Activated CD8-positive, alpha-beta memory T cell treated with anti-CD3 and anti-CD28 coated beads for 24 hours (primary cell): ENCODE measurements at regions not wholly inside any gene's neighbourhood (a gene's known extent, or its start where the extent isn't known, plus 50 kb on each side); places are given as distances from the start of the nearest gene placed in this dataset.
A peak's percentile ranks its signal among the peaks of the same experiment; 100 is the strongest.

Experiments
- DNase-seq: peaks from one replicate; pipeline ENCODE4 v3.0.0-alpha.2; 2020

GRCh38 chr1:5053744-5054143 is 399.3 kb downstream of the AJAP1 start:
- no peak for DNase-seq

DNA sequence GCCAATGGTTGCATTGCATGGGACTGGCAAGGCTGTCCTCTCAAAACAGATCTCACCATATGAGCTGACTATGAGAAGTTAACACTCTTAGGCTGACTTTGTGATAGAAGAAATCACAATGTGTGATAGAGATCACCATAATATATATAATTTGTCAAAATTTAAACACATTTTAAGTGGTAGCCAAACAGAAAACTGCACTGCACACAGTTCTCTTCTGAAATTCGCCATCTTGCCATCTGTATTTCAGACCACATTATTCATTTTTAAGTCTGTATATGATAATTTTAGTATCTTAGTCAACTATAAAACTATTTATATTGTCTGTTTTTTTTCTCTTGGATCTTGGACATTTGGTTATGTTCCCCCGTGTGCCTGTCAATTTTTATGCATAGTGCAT is 374.7 kb downstream of the AJAP1 start:
- no peak for DNase-seq

- no peak for DNase-seq
Measured at GRCh38 chr1:5012249-5012648, 357.8 kb downstream of the AJAP1 start.

DNA sequence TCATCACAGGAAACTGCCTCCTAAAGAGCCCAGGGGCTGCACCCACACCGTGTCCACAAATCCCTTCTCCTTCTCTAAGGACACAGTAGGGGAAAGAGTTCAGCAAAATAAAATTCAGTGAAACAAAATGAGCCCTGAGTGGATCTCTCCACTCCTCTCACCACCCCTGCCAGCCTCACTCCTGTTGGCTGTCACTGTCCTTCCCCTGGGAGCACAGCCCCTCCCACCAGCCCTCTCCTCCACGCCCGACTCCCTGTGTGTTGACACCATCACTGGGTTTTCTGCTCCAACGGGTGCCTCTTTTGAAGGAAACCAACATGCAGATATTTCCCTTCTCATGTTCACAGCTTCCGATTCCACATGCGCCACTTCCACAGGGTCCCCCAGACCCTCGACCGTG is 356.2 kb downstream of the AJAP1 start:
- DNase-seq = no peak

GRCh38 chr1:5010236-5010635 is 355.8 kb downstream of the AJAP1 start:
- no peak for DNase-seq

GRCh38 chr1:5009376-5010065 is 355.1 kb downstream of the AJAP1 start:
- no peak for DNase-seq

- DNase-seq = no peak
Measured at GRCh38 chr1:5005171-5005570, 350.8 kb downstream of the AJAP1 start.

DNA sequence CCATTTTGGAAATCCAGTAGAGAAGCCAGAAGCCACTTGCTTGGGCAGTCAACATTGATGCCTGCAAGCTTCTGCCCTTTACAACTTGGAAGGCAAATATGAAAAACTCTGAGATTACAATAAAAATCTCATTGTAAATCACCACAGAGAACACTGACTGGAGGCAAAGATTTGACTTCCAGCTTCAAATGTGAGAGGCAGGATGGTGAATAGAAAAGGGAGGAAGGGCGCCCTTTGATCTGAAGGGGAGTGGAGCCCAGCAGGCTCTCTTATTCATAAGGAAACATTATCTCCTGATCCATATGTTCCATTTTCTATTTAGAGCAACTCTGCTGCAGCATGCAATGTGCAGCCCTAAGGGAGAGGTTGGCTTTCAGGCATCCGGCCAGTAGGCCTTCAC is 348.3 kb downstream of the AJAP1 start:
- no peak for DNase-seq

DNA sequence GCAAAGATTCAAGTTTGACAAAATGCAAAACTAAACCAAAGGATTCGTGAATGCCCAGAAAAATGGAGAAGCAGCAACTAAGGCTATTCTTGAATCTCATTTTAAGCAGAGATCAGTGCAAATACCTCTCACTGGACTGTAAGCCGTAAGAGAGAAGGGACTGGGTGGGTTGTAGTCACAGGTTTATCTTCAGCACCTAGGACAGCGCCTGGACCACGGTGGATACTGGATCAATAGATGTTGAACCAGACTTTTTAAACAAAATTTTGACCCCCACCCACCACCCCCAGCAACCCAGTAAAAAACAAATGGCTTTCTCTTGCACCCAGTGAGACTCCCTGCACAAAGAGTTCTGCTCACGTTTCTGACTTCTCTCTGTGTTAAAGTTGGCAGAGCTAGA is 347.1 kb downstream of the AJAP1 start:
- peak; percentile 47 for DNase-seq

GRCh38 chr1:4986306-4986705 is 331.9 kb downstream of the AJAP1 start:
- no peak for DNase-seq

DNA sequence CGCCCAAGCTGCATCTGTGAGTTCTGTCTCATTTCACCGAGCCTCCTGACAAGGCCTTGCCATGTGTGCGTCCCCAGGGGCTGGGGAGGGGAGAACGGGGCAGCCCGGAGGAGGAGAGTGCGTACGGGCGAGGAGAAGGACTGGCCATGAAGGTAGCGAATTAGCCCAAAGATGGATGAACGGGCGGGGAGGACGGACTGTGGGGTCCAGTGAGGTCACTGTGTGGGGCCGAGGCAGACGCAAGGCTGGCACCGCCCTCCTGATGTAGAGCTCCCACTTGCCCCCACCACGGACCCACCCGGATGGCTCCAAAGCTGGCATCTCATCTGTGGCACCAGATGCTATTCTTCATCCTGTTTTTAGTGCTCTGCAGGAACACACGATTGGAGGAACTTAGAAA is 330.4 kb downstream of the AJAP1 start:
- DNase-seq = no peak

DNA sequence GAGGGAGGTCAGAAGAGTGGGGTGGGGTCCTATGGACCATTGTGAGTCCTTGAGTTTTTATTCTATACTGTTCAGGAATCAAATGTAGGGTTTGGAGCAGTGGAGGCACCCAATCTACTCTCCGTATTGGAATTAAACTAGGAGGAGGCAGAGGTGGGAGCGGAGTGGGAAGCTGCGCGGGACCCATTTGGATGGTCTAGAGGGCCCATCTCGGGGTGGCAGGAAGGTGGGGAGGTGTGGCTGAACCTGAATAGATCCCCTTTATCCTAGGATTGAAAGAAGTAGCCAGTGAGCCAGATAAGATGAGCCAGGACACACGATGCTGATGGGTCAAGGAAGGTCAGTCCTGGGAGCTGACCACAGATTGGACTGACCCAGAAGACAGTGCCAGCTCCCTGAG is 325.8 kb downstream of the AJAP1 start:
- DNase-seq = no peak

DNA sequence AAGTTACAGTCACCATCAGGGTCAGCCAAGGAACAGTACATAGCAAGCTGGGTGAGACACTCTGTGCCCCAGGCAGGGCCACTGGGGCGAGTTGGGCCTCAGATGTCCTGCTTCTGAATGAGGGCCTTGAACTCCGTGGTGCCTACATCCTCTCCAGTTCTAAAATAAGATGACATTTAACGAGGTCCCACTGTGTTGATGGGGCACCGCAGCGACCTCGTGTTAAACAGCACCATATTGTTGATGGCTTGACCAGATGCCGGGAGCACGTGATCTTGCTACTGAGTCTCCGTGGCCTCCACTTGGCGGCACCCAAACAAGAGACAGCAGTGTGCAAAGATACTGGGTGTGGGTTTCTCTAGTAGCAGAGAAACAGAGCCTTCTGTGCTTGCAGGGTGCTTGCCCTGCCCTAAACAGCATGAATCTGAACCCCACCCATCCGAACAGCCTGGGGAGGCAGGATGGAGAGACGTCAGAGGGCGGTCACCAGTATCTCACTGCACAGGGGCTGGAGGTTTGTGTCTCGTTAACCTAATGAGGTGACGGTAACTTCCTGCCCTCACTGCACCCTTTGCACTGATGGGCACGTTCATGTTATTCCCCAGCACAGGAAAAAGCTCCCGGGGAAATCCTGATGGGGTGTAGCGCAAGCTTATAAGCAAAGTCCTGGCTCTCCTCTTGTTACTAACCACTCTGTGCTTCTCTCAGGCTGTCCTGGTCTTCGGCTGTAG is 324.4 kb downstream of the AJAP1 start:
- DNase-seq = peak; percentile 21

DNA sequence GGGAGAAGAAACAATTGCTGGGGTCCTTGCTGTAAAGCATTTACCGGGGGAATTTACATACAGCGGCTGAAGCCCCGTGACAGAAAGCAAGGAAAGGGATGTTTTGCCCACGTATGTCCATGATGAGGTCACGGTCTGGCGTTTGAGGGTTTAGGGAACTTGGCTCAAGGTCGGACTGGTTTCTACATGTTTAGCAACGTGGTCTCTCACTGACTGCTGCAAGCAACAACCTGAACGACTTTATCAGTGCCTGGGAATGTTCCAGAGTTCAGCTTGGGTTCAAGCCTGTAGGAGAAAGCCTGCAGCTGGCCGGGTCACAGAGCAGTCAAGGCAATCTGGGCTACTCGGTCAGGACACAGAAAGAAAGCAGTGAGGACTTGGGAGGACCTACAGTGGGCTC is 323.3 kb downstream of the AJAP1 start:
- DNase-seq = no peak

DNA sequence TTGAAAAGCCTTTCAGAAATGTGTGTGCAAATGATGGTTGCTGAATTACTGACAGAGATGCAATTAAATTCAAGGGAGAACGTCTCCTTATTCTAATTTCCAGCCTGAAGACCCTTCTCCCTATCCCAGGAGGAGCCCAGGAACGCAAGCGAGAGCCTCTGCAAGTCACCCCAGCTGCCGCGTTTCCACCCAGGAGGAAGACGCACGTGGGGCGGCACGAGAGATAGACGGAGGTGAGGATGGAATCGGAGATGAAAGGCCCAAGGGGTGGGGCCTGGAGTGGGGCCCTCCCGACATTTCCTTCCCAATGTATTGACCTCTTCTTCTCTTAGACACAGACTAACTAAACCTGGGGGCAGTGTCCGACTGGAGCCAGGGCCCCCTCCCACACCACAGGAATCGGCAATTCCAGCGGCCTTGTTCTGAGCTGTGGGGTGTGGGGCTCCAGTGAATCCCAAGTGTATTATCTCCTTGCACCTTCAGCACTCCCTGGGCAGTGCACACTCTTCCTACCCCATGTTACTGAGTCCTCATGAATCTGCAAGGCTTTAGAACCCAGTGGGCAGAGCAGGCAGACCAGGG is 322.5 kb downstream of the AJAP1 start:
- no peak for DNase-seq

DNA sequence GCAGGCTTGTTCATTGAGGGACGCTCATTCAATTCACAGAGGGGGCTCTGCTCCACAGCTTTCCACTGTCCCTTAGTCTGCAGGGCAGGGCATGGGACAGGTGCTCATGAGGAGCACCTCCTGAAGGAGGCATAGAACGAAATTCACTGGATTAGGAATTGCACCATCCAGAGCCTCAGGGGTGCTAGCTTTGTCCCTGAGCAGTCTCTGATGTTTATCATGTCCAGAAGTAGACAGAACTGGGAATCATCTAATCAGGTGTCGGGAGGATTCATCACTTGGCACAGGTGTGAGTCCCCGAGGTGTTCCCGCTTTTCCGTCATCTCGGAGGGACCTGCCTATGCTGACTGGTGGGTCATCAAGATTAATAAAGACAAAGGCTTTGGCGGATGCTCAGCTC is 321.4 kb downstream of the AJAP1 start:
- no peak for DNase-seq

GRCh38 chr1:4974981-4975685 is 320.7 kb downstream of the AJAP1 start:
- peak; percentile 37 for DNase-seq

DNA sequence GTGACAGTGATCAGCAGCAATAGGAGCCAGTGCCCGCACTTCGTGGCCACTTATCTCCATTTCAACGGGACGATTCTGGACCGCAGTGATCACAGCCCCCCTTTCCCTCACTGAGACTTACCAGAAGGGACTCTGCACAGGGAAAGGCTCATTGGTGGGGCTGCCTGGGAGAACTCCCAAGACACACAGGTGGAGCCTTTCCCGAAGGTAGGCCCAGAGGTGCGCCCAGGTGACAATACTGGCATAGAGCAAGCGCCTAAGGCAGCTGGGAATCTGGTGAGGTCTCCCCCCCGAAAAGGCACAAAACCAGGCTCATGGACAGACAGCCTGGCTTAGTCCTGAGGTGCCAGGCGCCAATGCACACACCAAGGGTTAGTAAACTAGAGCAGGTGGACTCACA is 318.9 kb downstream of the AJAP1 start:
- DNase-seq = peak; percentile 37

- peak; percentile 11 for DNase-seq
Measured at GRCh38 chr1:4972761-4973320, 318.4 kb downstream of the AJAP1 start.

DNA sequence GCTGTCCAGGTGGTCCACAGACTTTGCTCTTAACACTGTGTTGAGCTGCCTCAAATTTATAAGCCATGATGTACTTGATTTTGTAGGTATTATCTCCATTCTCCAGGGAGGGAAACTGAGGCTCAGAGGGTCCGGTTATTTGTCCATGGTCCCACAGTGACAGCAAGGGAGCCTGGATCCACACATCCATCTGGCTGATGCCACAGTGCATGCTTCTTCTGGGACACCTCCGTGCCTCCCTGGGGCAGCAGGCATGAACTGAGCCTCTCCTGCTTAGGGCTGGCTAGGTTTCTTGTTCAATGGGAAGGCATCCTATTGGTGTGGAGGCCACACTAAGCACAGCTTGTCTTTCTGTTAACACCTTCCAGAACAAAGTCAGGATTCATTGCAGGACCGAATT is 317.3 kb downstream of the AJAP1 start:
- peak; percentile 13 for DNase-seq

DNA sequence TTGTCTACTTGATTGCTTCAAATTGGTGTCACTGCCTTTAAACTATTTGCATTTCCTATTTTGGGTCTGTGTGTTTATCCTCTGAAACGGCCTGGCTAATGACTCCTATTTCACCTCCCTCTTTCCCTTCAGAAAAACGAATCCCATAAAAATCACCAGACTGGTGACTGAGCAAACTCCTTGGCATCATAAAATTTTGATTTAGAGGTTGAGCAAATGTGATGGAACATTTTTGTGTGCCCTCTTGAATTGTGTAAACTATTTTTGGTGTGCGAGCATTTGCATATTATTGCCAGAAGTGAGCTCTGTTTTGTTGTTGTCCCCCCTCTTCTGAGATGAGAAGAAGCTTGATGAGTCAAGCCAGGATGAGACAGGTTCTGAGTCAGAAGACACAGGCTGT is 316.1 kb downstream of the AJAP1 start:
- no peak for DNase-seq

DNA sequence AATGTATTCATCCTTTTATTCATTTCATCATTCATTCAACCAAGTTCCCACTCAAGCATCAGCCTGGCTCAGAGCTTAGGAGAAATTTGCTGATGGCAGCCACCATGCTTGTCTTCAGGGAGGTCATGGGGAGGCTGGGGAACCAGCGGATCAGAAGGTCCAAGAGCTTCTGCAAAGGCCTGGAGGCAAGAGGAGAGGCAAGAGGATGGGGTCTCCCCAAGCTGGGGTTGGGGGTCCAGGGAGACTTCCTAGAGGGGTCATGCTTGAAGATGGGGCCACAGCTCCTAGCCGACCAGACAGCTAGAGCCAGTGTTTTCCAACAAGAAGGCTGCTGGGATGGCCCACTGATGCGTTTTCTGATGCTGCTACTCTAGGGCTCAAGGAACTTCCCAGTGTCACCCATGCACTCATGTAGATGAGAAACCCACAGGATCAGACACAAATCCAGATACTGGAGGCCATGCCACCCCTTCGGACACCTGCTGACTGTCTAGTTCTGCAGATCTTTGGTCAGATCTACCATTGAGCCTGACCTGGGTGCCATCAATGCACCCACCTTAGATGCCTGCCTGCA is 315.2 kb downstream of the AJAP1 start:
- DNase-seq = no peak
